D341Med (cell line): ENCODE measurements at regions not wholly inside any gene's neighbourhood (a gene's known extent, or its start where the extent isn't known, plus 50 kb on each side); places are given as distances from the start of the nearest gene placed in this dataset.
"Not testable (repeated sequence)": the region's sequence is repeated elsewhere in the genome, so short reads cannot be mapped to it uniquely, and the experiment has no call there.

Source experiments
- DNase-seq: peaks from one replicate; pipeline ENCODE4 v3.0.0; 2012; ENCODE audit warnings: low spot score

DNA sequence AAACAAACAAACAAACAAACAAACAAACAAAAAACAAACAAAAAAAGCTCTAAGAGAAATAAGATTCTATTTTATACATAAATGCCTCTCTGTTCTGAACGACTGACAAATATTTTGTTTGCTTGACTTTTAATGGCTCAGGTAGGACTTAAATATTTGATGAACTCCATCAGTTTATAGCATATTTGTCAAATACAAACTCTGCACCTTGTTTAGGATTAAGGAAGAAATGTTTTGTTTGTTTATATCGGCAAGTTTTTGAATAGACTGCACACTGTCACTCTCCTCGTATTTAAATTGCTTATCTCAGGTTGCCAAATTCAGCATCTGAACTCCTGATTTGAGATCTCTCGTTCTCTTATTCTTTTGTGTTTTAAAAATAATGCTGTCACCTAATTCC is 1499.7 kb upstream of the SLC10A2 start:
- DNase-seq, result no peak

DNA sequence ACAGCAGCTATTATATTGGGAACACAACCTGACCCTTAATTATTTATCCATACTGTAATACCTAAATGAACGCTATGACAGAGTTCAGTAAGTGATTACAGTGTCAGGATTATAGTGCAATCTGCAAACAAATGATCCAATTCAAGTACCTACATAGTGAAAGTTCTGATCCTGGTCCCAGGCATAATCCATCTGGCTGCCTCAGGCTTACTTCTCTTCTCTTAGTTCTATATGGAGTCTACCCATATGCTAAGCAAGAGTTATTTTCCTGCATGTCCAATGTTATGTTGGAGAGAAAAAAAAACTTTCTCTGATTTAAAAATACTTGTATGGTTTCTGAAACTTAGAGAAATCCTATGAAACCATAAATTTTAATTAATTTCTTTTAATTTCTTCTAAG is 1487.7 kb upstream of the SLC10A2 start:
- DNase-seq, result no peak

DNA sequence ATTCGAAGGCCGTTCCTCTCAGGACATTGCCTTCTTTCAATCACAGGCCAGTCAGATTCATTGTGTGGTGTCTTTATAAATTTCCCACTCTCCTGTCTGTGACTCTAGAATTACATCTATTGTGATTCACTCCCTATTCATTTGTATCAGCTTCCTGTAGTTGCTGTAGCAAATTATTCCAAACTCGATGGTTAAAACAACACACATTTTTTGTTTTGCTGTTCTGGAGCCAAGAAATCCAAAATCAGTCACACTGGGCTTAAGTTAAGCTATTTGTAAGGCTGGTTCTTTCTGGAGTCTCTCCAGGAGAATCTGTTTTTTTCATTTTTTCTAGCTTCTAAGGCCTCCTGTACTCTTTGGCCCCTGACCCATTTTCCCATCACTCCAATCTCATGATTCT is 1487.0 kb upstream of the SLC10A2 start:
- DNase-seq, result no peak

DNA sequence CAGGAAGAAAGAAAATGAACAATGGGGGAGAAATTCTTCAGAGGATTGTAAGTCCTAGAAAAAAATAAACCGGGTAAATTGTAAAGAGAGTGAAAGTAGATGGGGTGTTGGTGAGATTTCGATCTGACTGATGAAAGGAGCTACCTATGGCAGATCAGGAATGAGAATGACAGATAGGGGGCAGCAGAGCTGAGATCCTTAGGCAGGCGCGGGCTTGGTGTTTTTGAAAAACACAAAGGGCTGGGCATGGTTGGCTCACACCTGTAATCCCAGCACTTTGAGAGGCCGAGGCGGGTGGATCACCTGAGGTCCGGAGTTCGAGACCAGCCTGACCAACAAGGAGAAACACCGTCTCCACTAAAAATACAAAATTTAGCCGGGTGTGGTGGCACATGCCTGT is 1468.6 kb upstream of the SLC10A2 start:
- DNase-seq, result no peak

DNA sequence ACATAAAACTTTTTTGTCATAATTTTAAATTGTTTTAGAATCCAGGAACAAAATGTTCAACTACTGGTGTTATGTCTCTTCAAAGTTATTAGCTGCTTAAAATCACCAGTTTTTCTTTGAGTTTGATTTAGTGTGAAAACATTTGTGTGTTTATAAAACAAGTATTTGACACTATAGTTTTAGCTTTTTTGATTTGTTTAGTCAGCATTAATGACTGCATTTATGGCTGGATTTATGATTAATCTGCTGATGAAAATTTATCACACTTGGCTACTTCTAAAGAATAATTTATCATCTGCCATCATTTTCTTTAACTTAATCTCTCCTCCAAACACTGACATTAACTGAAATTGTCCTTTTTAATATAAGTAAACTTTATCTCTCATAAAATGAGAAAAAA is 1465.9 kb upstream of the SLC10A2 start:
- no peak for DNase-seq

DNA sequence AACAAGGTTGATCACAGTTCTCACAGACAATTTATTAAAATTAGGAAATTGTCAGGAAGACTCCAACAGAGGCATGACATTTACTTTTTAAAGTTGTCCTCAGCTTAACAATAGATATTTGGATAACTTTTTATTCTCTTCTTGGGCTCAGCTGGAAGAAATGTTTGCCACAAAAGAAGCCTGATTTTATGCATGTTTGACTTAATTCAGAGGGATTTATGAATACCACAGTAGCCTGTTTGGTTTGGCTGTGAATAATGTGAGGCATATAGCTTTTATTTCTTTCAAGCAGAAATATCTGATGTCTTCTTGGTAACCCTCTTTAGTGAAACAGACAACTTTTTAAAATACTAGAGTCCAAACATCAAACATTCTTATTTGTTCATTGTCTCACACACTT is 1464.5 kb upstream of the SLC10A2 start:
- DNase-seq, result no peak

DNA sequence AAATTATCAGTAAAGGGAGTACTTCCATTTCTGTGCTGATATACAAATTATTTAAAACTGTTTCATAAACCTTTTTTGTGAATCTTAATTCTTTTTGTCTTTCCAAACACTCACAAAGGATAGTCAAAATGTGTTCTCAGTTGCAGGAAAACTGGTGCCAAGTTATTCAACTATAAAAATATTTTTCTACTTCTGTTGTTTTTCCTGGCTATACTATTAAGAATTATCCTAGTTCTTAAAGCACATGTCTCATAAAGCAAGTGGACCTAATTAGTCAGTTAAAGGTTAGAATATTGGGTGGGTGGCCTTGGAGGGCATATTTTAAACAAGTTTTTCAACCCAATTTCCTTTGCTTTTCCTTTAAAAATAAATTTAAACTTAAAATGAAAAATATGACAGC is 1460.3 kb upstream of the SLC10A2 start:
- DNase-seq, result no peak

DNA sequence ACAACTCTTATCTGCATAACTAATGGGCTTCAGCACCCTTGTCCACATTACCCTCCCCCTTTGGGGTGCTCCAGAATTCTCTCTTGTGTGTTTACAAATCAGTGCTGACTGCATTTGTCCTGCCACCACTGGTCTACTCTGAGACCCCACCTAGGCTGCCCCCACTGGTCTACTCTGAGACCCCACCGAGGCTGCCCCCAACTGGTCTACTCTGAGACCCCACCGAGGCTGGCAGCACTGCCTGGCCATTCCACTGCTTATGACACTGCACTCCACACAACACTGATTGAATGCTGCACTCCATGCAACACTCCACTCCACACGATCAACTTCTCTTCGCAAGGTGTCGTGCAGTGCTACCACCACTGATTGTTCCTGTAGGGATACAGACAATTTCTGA is 1459.2 kb upstream of the SLC10A2 start:
- DNase-seq, result no peak

DNA sequence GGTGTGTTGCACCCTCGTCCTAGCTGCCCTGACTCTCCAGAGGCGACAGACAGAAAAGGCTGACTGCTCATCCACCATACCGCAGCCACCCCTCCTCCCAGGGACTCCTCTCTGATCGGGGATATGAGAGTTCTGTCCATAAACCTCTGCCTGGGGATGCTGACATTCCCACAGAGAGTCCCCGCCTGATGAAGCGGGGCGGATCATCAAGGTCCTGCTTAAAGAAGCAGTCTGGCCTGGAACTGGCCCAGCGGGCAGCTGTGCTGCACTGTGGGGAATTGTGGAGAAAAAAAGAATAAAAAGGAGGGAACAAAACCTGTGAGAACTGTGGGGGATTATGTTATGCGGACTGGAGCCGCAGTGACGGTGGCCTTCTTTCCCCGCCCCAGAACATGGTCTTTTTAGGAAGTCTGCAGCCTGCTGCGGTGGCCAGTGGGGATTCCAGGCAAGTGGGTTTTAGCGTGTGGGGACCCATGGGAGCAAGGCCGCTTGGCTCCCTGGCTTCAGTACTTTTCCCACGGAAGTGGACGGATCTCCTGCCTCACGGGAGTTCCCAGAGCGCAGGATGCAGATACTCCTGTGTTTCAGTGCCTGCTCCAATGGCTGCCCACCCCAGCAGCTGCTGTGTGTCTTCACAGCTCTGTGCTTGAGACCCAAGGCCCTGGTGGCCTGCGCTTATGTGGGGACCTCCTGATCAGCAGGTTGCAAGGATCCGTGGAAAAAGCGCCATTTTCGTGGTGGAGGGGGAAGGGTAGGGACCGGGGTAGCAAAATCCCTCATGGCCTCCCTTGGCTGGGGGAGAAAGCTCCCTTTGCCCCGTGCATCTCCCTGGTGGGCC is 1456.2 kb upstream of the SLC10A2 start:
- no peak for DNase-seq

DNA sequence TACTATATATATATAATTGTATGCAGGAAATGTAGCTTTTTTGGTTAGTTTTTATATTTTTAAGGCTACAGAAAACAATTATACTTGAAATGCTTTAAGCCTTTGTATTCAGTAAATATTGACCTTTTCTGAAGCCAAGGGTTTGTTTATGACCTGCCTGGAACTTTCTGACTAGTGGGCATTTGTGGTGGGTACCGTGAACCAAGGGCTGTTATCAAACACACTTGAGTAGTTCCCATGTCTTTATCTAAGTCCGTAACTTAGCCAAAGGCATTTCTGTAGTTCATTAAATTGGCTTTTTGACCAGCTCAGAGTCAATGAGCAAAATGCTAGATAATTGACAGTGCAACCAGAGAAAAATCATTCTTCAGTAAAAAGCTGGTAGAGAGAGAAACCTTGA is 1444.2 kb upstream of the SLC10A2 start:
- DNase-seq, result no peak

DNA sequence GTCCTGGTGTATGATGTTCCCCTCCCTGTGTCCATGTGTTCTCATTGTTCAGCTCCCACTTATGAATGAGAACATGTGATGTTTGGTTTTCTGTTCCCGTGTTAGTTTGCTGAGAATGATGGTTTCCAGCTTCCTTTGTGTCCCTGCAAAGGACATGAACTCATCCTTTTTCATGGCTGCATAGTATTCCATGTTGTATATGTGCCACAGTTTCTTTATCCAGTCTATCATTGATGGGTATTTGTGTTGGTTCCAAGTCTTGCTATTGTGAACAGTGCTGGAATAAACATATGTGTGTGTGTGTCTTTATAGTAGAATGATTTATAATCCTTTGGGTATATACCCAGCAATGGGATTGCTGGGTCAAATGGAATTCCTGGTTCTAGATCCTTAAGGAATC is 1427.3 kb upstream of the SLC10A2 start:
- not testable (repeated sequence) for DNase-seq

DNA sequence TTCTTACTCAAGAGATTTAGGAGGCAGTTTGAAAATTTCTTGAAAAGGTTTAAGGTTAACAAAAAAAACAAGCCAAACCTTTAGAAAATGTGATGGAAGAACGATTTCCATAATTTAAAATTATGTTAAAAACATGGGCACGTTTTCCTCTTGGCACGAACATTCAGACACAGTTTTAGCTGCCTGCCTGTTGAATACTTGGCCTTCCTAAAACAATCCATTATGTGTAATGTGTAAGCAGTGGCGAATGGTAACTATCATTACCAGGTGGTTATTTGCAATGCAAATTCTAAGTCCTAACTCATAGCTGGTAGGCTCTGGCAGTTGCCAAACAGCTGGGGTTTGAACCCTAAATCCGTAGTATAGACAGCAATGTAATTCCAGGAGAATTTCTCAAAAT is 1425.7 kb upstream of the SLC10A2 start:
- DNase-seq, result no peak

DNA sequence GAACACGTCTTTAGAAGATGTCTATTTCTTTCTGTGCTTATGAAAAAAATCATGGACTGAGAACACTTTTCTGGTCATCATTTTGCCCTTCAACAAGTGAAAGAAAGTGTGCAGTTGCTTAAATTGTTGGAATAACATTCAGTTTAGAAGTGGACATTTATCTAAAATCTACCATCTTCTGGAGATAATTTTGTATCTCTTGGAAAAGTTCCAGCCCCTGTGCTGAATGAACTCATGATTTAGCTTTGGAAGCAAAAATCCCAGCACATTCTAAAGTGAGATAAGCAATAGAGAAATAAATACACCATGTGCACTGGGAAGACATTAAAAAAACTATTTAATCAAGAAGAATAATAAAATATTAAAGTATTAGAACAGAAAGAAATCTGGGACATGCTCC is 1420.8 kb upstream of the SLC10A2 start:
- no peak for DNase-seq

DNA sequence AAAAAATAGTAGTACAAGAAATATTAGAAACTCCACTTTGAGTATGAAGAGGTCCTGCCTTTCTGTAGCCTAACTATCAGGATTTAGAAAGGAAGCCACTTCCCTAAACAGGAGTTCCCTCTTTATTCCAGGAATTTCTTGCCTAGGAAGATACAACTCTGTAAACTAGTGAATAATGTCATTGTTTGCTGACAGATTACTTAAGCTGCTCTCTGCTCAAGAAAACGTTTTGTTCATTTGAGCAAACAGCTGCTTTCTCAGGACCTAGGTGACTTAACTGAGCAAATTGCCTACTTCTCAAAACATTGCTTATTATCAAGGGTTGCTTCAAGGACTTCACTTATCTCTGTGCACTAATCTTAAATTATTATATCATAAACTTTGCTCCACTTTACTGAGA is 1419.4 kb upstream of the SLC10A2 start:
- DNase-seq, result no peak

DNA sequence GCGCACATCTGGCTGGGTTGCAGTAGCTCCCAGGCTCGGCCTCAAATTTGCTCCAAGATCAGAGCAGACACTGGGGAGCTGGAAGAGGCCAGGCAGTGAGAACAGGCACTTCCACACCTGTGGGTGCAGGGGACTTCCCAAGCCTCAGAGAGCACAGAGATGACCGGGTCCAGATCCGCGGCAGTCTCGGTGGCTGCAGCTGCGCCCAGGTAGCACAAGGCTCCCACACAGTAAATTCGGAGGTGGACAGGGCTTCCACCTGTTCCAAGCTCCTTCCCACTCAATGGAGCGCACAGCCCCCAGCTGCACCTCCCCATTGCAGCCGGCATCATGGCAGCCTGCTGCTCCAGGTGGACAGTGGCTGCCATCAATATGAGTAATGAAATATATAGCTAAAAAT is 1417.4 kb upstream of the SLC10A2 start:
- no peak for DNase-seq

DNA sequence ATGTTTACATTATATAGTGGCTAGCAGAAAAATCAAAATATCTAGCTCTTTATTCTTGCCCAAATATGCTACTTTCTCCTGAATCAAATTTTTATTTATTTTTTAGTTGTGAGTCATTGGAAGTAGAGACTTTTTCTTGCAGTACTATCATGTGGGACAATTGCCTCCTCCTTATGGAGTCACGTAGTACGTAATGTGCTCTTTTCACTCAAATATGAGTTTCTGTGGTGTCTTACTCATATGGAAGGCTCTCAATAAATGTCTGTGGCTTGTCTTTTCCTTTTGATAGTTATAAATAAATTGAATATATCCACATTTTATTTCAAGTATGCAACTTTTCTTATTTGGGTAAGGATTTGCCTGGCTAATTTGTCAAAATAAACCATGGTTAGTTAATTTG is 1411.0 kb upstream of the SLC10A2 start:
- no peak for DNase-seq

DNA sequence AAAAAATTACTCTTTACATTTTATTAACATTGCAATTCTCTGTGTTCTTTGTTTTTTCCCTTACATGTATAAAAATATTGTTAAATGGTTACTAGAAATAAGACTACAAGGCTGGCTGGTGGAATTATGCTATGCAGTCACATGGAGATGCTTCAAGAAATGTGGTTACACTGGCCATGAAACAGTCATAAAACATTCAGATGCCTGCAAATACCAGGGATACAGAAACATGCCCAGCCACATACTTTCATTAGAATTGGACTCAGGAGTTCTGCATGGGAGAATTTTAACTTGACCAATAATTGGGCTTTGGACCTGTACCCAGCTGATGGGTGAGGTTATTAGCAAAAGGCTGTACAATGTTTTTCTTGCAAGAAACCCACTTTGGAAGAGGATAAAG is 1407.7 kb upstream of the SLC10A2 start:
- DNase-seq, result no peak

DNA sequence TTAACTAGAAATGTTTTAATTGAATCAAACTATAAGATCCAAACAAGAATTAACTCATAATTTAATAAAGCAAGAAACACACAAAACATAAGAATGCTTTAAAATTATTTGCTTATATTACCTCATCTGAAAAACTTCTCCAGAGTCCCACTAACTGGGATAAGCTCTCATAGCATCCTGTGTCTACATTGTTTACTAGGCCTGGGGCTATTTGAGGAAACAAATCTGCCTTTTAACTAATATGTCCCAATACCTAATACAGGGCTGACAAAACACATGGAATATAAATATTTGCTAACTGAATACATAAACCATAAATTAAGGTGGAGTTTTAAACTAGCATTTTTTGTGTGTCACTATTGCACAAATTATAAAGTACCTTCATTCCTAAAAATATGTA is 1399.8 kb upstream of the SLC10A2 start:
- DNase-seq, result no peak

DNA sequence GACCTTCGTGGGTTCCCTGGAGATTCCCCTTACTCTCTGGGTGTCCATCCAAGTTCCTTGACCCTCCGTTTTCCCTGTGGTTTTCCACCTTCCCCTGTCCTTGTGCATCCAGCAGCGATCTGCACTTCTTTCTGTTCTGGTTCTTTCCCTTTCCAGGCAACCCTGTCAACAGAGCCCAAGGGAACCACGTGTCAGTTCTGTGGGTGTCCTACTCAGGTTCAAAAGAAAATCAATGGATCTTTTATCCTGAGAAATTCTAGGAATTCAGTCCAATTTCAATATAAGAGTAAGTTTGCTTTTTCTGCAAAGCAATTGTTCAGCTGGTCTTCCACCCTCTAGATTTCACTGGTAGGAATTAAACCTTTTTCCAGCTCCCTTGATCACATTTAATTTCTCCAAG is 1394.8 kb upstream of the SLC10A2 start:
- DNase-seq, result no peak

DNA sequence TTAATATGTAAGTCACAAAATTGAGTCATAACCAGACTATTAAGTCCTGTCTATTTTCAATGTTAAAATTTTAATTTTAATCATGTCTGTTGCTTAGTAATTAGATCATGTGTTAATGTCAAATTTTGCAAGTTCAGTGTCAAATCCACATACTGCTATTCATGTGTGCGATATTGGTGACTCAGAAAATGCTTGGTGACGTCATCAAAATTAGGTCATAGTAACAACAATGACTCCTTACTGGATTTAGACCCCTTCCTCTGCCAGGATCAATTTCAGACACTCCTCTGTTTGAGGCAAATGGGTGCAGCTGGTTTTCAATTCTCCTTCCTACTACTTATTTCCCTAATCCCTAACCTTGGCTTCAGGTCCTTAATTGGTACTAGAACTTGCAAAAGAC is 1394.3 kb upstream of the SLC10A2 start:
- no peak for DNase-seq

DNA sequence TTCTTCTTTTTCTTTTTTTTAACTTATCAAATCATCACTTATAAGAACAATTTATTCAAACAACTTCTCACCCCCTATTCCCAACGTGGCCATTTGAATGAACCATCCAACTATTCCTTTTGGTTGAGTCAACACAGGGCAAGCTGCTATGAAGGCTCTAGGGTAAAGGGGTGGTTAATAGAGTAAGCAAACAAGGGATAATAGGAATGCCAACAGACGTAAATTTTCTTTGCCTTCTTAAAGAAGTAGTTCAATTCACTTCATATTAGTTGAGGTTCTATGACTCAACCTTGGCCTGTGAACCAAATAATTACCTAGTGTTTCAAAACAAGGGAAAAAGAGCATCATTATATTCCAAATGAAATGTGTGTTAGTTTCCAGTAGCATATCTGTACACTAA is 1383.8 kb upstream of the SLC10A2 start:
- no peak for DNase-seq

DNA sequence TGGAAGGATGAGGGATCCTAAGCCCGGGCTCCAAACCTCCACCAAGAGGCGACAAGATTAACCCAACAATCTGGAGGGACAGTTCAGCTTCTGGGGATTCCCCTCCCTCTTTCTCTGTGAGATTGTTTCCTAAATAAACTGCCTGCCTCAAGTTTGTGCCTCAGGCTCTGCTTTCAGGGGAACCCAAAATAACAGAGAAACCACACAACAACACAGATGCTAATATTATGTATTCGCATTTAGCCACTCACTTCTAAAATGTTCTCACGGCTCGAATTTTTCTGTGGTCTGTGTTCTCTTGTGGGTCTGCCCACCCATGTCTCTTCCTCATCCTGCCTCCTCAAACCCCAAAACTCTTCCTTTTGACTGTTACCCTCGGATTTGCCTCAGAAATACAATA is 1381.1 kb upstream of the SLC10A2 start:
- DNase-seq, result no peak

DNA sequence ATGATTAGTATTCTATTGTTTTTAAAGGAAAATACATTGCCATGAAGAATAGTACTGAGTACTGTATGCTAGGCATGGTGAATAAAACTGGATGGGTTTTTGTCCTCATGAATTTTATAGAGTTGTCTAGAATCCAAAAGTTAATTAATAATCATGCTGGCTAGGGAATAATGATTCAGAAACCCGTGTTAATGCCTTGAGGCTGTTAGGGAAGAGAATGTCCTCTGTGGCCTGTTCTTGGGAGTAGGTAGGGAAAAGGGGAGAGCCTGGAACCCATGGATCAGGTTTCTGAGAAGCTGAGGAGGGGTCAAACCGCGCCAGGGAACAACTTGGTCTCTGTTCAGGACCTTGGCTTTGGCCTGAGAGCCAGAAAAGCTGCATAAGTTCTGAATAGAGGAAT is 1376.3 kb upstream of the SLC10A2 start:
- no peak for DNase-seq

DNA sequence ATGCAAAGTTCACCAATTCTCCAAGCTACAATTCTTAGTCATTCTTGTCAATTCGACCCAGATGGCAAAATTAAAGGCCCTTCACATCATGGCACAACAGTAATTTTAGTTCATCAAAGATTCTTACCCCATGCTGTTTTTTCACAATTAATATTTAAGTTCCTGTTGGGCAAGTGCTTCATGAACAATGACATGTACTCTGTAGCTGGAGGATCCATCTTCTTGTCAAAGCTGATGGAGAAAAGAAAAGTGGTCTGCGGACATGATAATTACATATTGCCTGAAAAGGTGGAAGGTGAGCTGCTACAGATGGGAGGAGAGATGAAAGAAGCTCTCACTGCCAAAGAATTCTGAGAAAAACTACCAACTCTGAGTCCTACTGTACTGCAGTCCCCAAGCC is 1370.3 kb upstream of the SLC10A2 start:
- no peak for DNase-seq

DNA sequence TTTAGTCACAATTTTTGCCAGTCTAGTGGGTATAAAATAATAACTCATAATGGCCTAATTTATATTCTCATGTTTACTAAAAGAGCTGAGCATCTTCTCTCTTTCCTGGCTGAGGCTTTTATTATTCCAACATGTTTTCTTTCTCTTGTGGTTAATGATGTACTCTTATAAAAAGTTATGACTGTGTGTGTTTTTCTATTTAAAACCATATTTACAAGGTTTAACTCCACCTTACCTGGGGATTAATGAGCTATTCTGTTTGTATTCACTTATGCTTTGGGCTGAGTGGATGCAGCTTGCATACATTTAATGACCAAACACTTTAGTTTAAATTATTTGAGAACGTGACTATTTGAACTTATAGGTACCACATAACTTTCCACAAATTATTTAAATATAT is 1365.7 kb upstream of the SLC10A2 start:
- no peak for DNase-seq
